Liver (tissue), 3 donors: ENCODE measurements at regions not wholly inside any gene's neighbourhood (a gene's known extent, or its start where the extent isn't known, plus 50 kb on each side); places are given as distances from the start of the nearest gene placed in this dataset.

Experiments
- EGR1 ChIP-seq, 2 donors: IDR thresholded peaks; 2 replicates each; pipeline ENCODE4 v1.6.1; 2016 to 2018; ENCODE audit warnings: antibody characterized with exemption in 2 of 2, low read depth in 2 of 2
- GABPA ChIP-seq, 2 donors: IDR thresholded peaks in 1 of 2; conservative IDR thresholded peaks in 1 of 2; 2 replicates each; pipeline ENCODE4 v1.6.1; 2016; ENCODE audit warnings: antibody characterized with exemption in 2 of 2, mild to moderate bottlenecking in 1 of 2, moderate library complexity in 1 of 2
- HNF4G ChIP-seq: IDR thresholded peaks from 2 replicates; pipeline ENCODE4 v1.6.1; 2016; ENCODE audit warnings: antibody characterized with exemption
- JUND ChIP-seq, 2 donors: IDR thresholded peaks; 2 replicates each; pipeline ENCODE4 v1.6.1; 2016; ENCODE audit warnings: antibody characterized with exemption in 2 of 2
- RAD21 ChIP-seq, 2 donors: IDR thresholded peaks; 2 replicates each; pipeline ENCODE4 v1.6.1; 2016; ENCODE audit warnings: antibody characterized with exemption in 2 of 2, mild to moderate bottlenecking in 2 of 2
- RXRA ChIP-seq, 2 donors: IDR thresholded peaks; 2 replicates each; pipeline ENCODE4 v1.6.1; 2017 to 2018; ENCODE audit warnings: antibody characterized with exemption in 2 of 2, mild to moderate bottlenecking in 1 of 2
- SP1 ChIP-seq: IDR thresholded peaks from 2 replicates; pipeline ENCODE4 v1.6.1; 2018; ENCODE audit warnings: antibody characterized with exemption, mild to moderate bottlenecking
- TAF1 ChIP-seq: conservative IDR thresholded peaks from 2 replicates; pipeline ENCODE4 v1.6.1; 2016; ENCODE audit warnings: antibody characterized with exemption, mild to moderate bottlenecking
- TF ChIP-seq, protein P1 (sequence below): fragments of 150-350 bp; IDR thresholded peaks from 2 replicates; pipeline ENCODE4 v1.5.1; 2017; ENCODE audit warnings: improper control_type of control experiment, low read depth, low read length; ENCODE audit not compliant: missing input control
- TF ChIP-seq, protein P2 (sequence below): IDR thresholded peaks from 2 replicates; pipeline ENCODE4 v1.6.1; 2016; ENCODE audit warnings: antibody characterized with exemption, mild to moderate bottlenecking
- TF ChIP-seq, protein P3 (sequence below): IDR thresholded peaks from 2 replicates; pipeline ENCODE4 v1.6.1; 2016; ENCODE audit warnings: antibody characterized with exemption
- TF ChIP-seq, protein P4 (sequence below): IDR thresholded peaks from 2 replicates; pipeline ENCODE4 v1.6.1; 2016; ENCODE audit warnings: antibody characterized with exemption
- donor health status: healthy.
- donor health status: healthy.

DNA sequence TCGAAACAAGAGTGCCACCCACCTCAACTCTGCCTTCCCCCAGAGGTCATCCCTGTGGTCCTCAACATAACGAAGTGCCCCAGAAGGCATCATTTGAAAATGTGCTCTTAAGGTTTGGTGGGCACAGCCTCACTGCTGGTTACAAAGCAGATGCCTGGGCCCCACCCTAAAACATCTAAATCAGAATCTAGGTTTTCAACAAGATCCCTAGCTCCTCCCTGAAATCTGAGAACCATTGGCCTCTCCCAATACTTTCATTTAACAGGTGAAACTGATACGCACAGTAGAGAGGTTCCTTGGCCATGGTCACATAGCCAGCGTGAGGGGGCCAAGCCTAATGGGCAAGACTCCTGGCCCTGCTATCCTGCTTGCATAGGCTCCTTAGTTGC is 376.2 kb upstream of the CLINT1 start:
- TF ChIP-seq RAD21 (IDR thresholded peaks at IDR 0.05) = no peak
- TF ChIP-seq, protein P1, sequence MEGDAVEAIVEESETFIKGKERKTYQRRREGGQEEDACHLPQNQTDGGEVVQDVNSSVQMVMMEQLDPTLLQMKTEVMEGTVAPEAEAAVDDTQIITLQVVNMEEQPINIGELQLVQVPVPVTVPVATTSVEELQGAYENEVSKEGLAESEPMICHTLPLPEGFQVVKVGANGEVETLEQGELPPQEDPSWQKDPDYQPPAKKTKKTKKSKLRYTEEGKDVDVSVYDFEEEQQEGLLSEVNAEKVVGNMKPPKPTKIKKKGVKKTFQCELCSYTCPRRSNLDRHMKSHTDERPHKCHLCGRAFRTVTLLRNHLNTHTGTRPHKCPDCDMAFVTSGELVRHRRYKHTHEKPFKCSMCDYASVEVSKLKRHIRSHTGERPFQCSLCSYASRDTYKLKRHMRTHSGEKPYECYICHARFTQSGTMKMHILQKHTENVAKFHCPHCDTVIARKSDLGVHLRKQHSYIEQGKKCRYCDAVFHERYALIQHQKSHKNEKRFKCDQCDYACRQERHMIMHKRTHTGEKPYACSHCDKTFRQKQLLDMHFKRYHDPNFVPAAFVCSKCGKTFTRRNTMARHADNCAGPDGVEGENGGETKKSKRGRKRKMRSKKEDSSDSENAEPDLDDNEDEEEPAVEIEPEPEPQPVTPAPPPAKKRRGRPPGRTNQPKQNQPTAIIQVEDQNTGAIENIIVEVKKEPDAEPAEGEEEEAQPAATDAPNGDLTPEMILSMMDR = no peak
- TF ChIP-seq JUND (IDR thresholded peaks at IDR 0.05) = no peak
- TF ChIP-seq, protein P2, sequence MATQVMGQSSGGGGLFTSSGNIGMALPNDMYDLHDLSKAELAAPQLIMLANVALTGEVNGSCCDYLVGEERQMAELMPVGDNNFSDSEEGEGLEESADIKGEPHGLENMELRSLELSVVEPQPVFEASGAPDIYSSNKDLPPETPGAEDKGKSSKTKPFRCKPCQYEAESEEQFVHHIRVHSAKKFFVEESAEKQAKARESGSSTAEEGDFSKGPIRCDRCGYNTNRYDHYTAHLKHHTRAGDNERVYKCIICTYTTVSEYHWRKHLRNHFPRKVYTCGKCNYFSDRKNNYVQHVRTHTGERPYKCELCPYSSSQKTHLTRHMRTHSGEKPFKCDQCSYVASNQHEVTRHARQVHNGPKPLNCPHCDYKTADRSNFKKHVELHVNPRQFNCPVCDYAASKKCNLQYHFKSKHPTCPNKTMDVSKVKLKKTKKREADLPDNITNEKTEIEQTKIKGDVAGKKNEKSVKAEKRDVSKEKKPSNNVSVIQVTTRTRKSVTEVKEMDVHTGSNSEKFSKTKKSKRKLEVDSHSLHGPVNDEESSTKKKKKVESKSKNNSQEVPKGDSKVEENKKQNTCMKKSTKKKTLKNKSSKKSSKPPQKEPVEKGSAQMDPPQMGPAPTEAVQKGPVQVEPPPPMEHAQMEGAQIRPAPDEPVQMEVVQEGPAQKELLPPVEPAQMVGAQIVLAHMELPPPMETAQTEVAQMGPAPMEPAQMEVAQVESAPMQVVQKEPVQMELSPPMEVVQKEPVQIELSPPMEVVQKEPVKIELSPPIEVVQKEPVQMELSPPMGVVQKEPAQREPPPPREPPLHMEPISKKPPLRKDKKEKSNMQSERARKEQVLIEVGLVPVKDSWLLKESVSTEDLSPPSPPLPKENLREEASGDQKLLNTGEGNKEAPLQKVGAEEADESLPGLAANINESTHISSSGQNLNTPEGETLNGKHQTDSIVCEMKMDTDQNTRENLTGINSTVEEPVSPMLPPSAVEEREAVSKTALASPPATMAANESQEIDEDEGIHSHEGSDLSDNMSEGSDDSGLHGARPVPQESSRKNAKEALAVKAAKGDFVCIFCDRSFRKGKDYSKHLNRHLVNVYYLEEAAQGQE = no peak
- no peak for TF ChIP-seq EGR1 (IDR thresholded peaks at IDR 0.05; ENCODE audit: low read depth in 2 of 2)
- TF ChIP-seq SP1 = no peak
- TF ChIP-seq TAF1 = no peak
- TF ChIP-seq GABPA (IDR thresholded peaks at IDR 0.05 in 1 of 2, conservative IDR thresholded peaks at IDR 0.05 in 1 of 2) = no peak
- no peak for TF ChIP-seq HNF4G
- TF ChIP-seq RXRA (IDR thresholded peaks at IDR 0.05) = no peak
- TF ChIP-seq, protein P3, sequence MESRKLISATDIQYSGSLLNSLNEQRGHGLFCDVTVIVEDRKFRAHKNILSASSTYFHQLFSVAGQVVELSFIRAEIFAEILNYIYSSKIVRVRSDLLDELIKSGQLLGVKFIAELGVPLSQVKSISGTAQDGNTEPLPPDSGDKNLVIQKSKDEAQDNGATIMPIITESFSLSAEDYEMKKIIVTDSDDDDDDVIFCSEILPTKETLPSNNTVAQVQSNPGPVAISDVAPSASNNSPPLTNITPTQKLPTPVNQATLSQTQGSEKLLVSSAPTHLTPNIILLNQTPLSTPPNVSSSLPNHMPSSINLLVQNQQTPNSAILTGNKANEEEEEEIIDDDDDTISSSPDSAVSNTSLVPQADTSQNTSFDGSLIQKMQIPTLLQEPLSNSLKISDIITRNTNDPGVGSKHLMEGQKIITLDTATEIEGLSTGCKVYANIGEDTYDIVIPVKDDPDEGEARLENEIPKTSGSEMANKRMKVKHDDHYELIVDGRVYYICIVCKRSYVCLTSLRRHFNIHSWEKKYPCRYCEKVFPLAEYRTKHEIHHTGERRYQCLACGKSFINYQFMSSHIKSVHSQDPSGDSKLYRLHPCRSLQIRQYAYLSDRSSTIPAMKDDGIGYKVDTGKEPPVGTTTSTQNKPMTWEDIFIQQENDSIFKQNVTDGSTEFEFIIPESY = no peak
- TF ChIP-seq, protein P4, sequence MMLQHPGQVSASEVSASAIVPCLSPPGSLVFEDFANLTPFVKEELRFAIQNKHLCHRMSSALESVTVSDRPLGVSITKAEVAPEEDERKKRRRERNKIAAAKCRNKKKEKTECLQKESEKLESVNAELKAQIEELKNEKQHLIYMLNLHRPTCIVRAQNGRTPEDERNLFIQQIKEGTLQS = no peak
